AG04450 (cell line): ENCODE measurements at regions not wholly inside any gene's neighbourhood (a gene's known extent, or its start where the extent isn't known, plus 50 kb on each side); places are given as distances from the start of the nearest gene placed in this dataset.

Experiments used
- CTCF ChIA-PET: fragments of 300-600, 350-600 bp; formaldehyde crosslinking; extraction: SDS; loops from one replicate; lab custom pipeline; 2022; ENCODE audit warnings: antibody characterized with exemption, inconsistent platforms; lab: Charles Lee
- POLR2A ChIA-PET: fragments of 350-600 bp; formaldehyde crosslinking; extraction: SDS; loops from one replicate; lab custom pipeline; 2021; ENCODE audit warnings: antibody characterized with exemption, inconsistent platforms; lab: Yijun Ruan, JAX
- DNase-seq: peaks from one replicate; pipeline ENCODE4 v3.0.0-alpha.2; 2011; ENCODE audit warnings: low read depth, low spot score
- H3K27ac ChIP-seq: one replicate; pipeline ENCODE4 v1.5.1; 2012; ENCODE audit warnings: low read depth, low read length, control low read depth
- H3K27me3 ChIP-seq: one replicate; pipeline ENCODE4 v1.6.0; 2012; ENCODE audit warnings: low read length; ENCODE audit not compliant: control insufficient read depth, insufficient read depth
- H3K4me3 ChIP-seq: 2 replicates; pipeline ENCODE4 v1.5.1; 2011; ENCODE audit warnings: mild to moderate bottlenecking, low read depth, low read length, control low read depth
- H3K9me3 ChIP-seq: 2 replicates; pipeline ENCODE4 v1.5.1; 2012; ENCODE audit warnings: low read length; ENCODE audit not compliant: control insufficient read depth, insufficient read depth
- CTCF ChIP-seq: IDR thresholded peaks from 2 replicates; pipeline ENCODE4 v1.5.1; 2011; ENCODE audit warnings: low read depth, low read length, control low read depth, inconsistent platforms

GRCh38 chr22:47445212-47445611 is 682.8 kb downstream of the TBC1D22A start:
- DNase-seq, result no peak
- POLR2A ChIA-PET, result no interaction called here
- peaks cover 59% of the 10 kb centered on the region for H3K9me3 ChIP-seq
- no peaks in the 10 kb centered on the region for H3K27me3 ChIP-seq
- TF ChIP-seq CTCF, result no peak
- H3K27ac ChIP-seq, result no peak overlapping the region
- H3K4me3 ChIP-seq, result no peak overlapping the region
- CTCF ChIA-PET, result no interaction called here

DNA sequence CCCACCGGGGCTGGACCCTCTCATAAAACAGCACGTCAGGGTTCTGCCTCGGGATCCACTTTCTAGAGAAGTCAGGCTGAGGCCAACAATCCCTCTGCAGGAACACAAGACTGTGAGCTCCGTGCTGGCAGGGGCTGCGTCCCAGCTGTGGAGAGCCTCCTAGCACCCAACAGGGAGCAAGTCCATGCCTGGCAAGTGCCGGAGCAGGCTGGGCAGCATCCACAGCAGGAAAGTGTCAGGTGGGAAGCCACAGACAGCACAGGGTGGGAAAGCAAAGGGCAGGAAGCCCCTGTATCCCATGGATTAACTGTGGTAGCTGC is 682.3 kb downstream of the TBC1D22A start:
- no peak for TF ChIP-seq CTCF
- Histone ChIP-seq H3K27me3 (no peaks in the 10 kb centered on the region), H3K9me3 (peaks cover 54% of the 10 kb centered on the region), H3K27ac (no peak overlapping the region), H3K4me3 (no peak overlapping the region)
- POLR2A ChIA-PET, result no interaction called here
- no peak for DNase-seq
- CTCF ChIA-PET, result no interaction called here

GRCh38 chr22:47443836-47444745 is 681.6 kb downstream of the TBC1D22A start:
- no peak for DNase-seq
- peaks cover 55% of the 10 kb centered on the region for H3K9me3 ChIP-seq
- TF ChIP-seq CTCF, result no peak
- no peak overlapping the region for H3K4me3 ChIP-seq
- no peak overlapping the region for H3K27ac ChIP-seq
- CTCF ChIA-PET, result no interaction called here
- POLR2A ChIA-PET, result no interaction called here
- H3K27me3 ChIP-seq, result no peaks in the 10 kb centered on the region

GRCh38 chr22:47442821-47443220 is 680.4 kb downstream of the TBC1D22A start:
- Histone ChIP-seq H3K4me3 (no peak overlapping the region), H3K27ac (no peak overlapping the region), H3K27me3 (no peaks in the 10 kb centered on the region), H3K9me3 (peaks cover 45% of the 10 kb centered on the region)
- no peak for TF ChIP-seq CTCF
- no peak for DNase-seq
- CTCF ChIA-PET, result no interaction called here
- POLR2A ChIA-PET, result no interaction called here

GRCh38 chr22:47439643-47440265 is 677.3 kb downstream of the TBC1D22A start:
- no peak overlapping the region for H3K4me3 ChIP-seq
- ChIA-PET POLR2A (no interaction called here), CTCF (interaction anchor here (0.7 kb wide), 1 partner anchor 196 kb away, joined by 3 read pairs; no protein-coding TSS in a partner anchor)
- H3K27me3 ChIP-seq, result no peaks in the 10 kb centered on the region
- no peak for DNase-seq
- peaks cover 17% of the 10 kb centered on the region for H3K9me3 ChIP-seq
- no peak for TF ChIP-seq CTCF
- H3K27ac ChIP-seq, result no peak overlapping the region
